Fibroblast of villous mesenchyme (primary cell): ENCODE measurements at regions not wholly inside any gene's neighbourhood (a gene's known extent, or its start where the extent isn't known, plus 50 kb on each side); places are given as distances from the start of the nearest gene placed in this dataset.
A peak's percentile ranks its signal among the peaks of the same experiment; 100 is the strongest.

Source experiments
- DNase-seq: peaks from one replicate; pipeline ENCODE4 v3.0.0-alpha.2; 2010; ENCODE audit warnings: low read depth
- H3K4me3 ChIP-seq: 2 replicates; pipeline ENCODE4 v1.5.1; 2011; ENCODE audit warnings: low read depth, mild to moderate bottlenecking, low read length
- TF ChIP-seq, protein P1 (sequence below): IDR thresholded peaks from 2 replicates; pipeline ENCODE4 v1.5.1; 2012; ENCODE audit warnings: low read depth, mild to moderate bottlenecking, low read length; ENCODE audit not compliant: insufficient read depth

DNA sequence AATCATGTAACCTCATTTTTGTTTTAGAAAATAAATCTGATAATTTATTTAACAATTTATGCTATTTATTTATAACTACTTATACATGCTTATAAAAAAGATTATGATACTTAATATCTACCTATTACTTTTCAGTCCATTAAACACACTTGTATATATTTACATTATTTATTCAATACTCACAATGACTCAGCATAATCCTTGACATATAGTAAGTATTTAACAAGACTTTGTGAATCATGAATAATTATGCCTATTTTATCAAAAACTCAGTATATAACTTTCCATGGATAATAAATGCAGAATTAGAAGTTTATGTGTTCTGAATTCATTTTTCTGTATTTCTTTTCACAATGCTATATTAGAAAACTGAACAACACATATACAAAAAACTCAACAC, 266.0 kb upstream of the STAC start:
- TF ChIP-seq, protein P1, sequence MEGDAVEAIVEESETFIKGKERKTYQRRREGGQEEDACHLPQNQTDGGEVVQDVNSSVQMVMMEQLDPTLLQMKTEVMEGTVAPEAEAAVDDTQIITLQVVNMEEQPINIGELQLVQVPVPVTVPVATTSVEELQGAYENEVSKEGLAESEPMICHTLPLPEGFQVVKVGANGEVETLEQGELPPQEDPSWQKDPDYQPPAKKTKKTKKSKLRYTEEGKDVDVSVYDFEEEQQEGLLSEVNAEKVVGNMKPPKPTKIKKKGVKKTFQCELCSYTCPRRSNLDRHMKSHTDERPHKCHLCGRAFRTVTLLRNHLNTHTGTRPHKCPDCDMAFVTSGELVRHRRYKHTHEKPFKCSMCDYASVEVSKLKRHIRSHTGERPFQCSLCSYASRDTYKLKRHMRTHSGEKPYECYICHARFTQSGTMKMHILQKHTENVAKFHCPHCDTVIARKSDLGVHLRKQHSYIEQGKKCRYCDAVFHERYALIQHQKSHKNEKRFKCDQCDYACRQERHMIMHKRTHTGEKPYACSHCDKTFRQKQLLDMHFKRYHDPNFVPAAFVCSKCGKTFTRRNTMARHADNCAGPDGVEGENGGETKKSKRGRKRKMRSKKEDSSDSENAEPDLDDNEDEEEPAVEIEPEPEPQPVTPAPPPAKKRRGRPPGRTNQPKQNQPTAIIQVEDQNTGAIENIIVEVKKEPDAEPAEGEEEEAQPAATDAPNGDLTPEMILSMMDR = no peak
- no peak for DNase-seq
- H3K4me3 ChIP-seq = no peak overlapping the region

DNA sequence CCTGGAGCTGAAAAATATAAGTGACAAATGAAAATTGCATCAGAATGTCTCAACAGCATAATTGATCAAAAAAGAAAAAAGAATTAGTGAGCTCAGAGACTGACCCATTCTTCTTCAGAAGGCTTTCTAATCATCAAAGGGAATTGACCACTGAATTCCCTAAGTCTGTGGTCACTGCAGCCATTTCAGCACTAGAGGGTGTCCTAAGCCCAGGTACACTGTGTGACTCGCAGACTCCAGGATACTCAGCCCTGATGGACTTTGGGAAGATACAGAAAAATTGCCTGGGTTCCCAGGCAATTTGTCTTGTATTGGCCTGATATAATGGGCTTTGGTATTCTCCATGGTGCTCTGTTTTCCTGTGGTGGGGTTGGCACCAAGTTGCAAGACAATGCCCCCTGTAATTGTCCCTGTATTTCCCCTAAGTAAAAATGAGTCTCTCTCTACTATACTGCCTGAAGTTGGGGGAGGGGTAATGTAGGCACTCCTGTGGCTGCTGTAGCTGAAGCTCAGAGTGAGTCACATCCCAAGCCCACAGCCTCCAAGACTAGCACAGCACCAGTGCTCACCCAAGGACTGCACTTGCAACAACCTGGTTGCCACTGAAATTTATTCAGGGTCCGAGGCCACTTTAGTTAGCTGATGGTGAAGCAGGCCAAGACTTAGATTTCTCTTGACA, 256.0 kb upstream of the STAC start:
- no peak overlapping the region for H3K4me3 ChIP-seq
- DNase-seq = peak; percentile 35
- TF ChIP-seq, protein P1 = peak; percentile 51

DNA sequence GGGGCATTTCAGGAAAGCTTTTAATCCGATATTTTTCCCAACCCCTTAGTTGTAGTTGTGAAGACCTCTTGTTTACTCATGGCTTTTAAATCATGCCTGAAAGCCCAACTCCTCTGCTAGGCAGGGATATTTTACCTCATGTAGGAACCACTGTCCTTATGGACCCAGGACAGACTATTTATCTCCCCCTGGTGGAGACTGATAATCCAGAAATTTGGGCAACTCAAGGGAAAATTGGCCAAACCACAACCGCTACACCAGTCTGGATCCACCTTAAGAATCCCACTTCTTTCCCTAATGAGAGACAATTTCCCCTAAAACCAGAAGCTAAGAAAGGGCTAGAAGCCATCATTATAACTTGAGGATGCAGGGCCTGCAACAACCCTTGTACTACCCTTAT, 248.1 kb upstream of the STAC start:
- H3K4me3 ChIP-seq = no peak overlapping the region
- TF ChIP-seq, protein P1 = no peak
- DNase-seq = no peak

DNA sequence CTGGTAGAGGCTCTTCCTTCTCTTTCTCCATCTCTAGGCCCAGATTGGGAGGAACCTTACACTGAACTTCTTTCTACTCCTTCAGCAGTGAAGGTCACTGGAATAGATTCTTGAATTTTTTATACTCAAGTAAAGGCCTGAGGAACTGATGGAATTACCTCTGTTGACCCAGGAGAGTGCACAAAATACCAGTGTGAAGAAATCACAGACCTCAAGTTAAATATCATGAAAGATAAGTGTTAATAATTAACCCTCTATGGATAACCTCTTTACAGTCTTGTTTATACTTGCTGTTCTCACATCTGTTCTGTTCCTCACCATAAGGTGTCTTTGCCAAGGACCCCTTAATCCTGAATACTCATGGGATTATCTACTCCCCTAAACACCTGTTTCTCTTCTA, 244.4 kb upstream of the STAC start:
- TF ChIP-seq, protein P1 = no peak
- no peak for DNase-seq
- H3K4me3 ChIP-seq = no peak overlapping the region

DNA sequence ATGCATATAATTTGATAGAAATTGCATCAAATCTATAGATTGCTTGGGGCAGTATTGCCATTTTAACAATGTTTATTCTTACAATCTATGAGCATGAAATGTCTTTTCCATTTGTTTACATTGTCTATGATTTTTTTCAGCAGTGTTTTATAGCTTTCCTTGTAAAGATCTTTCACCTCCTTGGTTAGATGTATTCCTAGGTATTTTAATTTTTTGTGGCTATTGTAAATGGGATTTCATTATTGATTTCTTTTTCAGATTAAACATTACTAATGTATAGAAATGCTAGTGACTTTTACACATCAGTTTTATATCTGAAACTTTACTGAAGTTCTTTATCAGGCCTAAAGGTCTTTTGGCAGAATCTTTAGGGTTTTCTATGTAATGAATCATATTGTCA, 237.6 kb upstream of the STAC start:
- no peak overlapping the region for H3K4me3 ChIP-seq
- DNase-seq = no peak
- TF ChIP-seq, protein P1 = no peak

DNA sequence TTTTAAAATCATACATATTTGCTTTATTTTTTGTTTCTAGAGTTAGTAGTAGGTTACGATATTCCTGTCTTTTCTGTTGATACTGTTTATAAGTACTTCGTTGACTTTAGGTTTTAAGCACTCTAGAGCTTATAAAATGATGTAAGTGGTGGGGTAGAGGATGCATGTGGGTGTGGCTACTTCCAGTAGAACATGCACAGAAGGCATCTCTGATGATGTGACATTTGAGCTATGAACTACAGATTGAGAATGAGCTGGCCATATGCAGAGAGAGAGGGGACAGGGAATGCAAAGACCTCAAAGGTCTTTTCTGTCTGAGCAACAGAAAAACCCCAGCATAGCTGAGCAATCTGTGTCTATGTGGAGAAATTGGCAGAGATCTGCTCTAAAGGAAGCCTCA, 233.9 kb upstream of the STAC start:
- no peak overlapping the region for H3K4me3 ChIP-seq
- TF ChIP-seq, protein P1 = no peak
- no peak for DNase-seq
